ENCODE measurements at regions not wholly inside any gene's neighbourhood (a gene's known extent, or its start where the extent isn't known, plus 50 kb on each side); places are given as distances from the start of the nearest gene placed in this dataset.

- no peak for DNase-seq (ENCODE audit: low read depth)
- H3K4me3 ChIP-seq (ENCODE audit: low read length), result no peak overlapping the region
- TF ChIP-seq, protein P1, sequence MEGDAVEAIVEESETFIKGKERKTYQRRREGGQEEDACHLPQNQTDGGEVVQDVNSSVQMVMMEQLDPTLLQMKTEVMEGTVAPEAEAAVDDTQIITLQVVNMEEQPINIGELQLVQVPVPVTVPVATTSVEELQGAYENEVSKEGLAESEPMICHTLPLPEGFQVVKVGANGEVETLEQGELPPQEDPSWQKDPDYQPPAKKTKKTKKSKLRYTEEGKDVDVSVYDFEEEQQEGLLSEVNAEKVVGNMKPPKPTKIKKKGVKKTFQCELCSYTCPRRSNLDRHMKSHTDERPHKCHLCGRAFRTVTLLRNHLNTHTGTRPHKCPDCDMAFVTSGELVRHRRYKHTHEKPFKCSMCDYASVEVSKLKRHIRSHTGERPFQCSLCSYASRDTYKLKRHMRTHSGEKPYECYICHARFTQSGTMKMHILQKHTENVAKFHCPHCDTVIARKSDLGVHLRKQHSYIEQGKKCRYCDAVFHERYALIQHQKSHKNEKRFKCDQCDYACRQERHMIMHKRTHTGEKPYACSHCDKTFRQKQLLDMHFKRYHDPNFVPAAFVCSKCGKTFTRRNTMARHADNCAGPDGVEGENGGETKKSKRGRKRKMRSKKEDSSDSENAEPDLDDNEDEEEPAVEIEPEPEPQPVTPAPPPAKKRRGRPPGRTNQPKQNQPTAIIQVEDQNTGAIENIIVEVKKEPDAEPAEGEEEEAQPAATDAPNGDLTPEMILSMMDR (conservative IDR thresholded peaks at IDR 0.05; ENCODE audit: low read length), result no peak
These were observed 344.7 kb downstream of the AGTPBP1 start for GRCh38 chr9:85397005-85397404.

DNA sequence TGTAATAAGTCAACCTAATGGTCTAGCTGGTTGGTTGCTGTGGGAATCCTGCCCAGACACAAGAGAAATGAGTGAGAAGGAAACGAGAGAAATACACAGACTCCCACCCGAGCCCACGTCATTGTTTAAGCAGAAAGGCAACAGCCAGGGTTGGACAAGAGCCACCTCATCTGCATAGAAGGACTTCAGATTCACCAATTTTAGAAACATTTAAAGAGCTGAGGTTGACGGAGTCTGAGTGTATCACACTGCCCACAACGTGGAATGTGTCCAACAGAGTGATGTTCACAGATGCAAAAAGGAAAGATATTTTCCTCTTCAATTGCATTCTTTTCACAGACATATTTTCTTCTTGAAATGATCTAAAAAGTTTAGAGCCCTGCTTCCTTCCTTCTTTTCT is 349.5 kb downstream of the AGTPBP1 start:
- DNase-seq (ENCODE audit: low read depth), result no peak
- no peak overlapping the region for H3K4me3 ChIP-seq (ENCODE audit: low read length)
- TF ChIP-seq, protein P1 (conservative IDR thresholded peaks at IDR 0.05; ENCODE audit: low read length), result no peak

DNA sequence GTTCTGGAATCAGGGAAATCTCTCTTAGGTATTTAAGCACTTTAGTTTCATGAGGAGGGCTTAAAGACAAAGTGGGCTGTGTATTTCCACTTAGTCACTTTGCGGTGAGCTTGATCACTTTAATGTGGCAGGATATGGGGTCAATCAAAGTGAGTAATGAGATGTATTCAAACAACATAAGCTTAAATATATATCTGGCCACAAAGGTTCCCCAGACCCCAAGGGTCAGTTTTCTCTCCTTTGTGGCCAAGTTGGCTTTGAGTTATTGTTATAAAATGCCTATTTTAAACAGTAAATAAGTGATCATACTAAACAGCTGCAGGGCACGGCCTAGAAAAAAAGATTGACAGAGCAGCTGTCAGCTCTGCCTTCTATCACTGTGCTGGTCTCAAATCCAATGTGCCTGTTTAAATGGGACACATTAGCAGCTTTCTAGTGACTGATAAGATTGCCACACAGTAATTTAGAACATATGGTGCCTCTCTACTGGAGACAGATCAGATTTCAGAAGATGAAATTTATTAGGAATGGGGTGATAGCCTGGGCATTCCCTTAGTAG is 363.9 kb downstream of the AGTPBP1 start:
- no peak overlapping the region for H3K4me3 ChIP-seq (ENCODE audit: low read length)
- TF ChIP-seq, protein P1 (conservative IDR thresholded peaks at IDR 0.05; ENCODE audit: low read length), result no peak
- DNase-seq (ENCODE audit: low read depth), result no peak

DNA sequence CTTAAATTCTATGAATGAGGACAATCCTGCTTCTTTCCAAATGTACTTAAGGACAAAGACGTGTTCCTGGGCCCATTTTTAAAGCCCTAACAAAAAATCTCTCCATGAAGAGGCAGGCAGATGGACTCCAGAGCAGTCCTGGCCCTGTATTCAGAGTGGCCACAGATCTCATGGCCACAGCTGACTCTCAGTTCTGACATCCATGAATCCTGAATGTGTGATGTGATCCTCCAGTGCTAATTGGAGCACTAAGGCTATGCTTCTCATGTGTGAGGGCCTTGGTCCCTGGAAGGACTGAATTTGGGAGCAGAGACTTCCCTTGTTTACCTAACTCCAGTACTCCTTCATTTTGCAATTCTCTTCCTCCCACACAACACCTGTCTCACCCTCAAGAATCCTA is 373.0 kb downstream of the AGTPBP1 start:
- DNase-seq (ENCODE audit: low read depth), result no peak
- H3K4me3 ChIP-seq (ENCODE audit: low read length), result no peak overlapping the region
- TF ChIP-seq, protein P1 (conservative IDR thresholded peaks at IDR 0.05; ENCODE audit: low read length), result no peak

DNA sequence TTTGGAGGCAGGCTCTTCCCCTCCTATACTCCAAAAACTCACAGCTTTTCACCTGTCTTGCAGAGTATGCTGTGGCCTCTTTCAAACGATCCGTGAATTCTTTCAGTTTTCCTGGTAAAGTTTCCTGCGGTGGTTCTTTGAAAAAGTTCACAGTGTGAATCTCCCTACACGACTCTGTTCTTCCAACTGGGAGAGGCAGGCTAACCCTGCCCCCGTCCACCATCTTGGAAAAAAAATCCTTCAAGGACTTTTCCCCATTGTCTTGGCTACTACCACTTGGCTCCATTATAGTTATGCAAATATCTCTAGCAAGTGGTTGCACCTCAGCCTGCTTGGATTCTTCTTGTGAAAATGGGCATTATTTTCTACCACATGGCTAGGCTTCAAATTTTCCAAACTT is 382.6 kb downstream of the AGTPBP1 start:
- DNase-seq (ENCODE audit: low read depth), result no peak
- no peak overlapping the region for H3K4me3 ChIP-seq (ENCODE audit: low read length)
- TF ChIP-seq, protein P1 (conservative IDR thresholded peaks at IDR 0.05; ENCODE audit: low read length), result no peak

- H3K4me3 ChIP-seq (ENCODE audit: low read length), result no peak overlapping the region
- TF ChIP-seq, protein P1 (conservative IDR thresholded peaks at IDR 0.05; ENCODE audit: low read length), result no peak
- no peak for DNase-seq (ENCODE audit: low read depth)
These were observed 392.7 kb downstream of the AGTPBP1 start for GRCh38 chr9:85349046-85349445.

DNA sequence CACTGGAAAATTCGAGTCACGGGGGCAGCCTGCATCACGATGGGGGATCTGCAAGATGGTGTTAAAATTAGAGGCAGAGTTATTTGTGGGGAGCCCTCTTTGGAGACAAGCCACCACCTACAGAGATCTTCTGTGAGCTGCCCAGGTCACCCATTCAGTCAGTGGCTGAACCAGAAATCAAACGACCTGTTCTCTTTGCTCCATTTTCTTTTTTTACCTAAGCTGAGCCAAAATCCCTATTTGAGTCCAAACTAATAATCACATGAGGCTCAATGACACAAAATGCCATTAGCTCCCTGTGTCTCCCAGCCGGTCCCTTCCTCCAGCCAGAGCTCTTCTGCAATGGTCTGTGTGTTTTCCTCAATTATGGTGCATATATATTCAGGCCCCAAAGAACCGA is 394.2 kb downstream of the AGTPBP1 start:
- no peak overlapping the region for H3K4me3 ChIP-seq (ENCODE audit: low read length)
- DNase-seq (ENCODE audit: low read depth), result no peak
- TF ChIP-seq, protein P1 (conservative IDR thresholded peaks at IDR 0.05; ENCODE audit: low read length), result no peak

All from AG10803 (cell line).